Fibroblast of villous mesenchyme (primary cell): ENCODE measurements at regions not wholly inside any gene's neighbourhood (a gene's known extent, or its start where the extent isn't known, plus 50 kb on each side); places are given as distances from the start of the nearest gene placed in this dataset.
A peak's percentile ranks its signal among the peaks of the same experiment; 100 is the strongest.
"Not testable (repeated sequence)": the region's sequence is repeated elsewhere in the genome, so short reads cannot be mapped to it uniquely, and the experiment has no call there.

Experiments
- DNase-seq: peaks from one replicate; pipeline ENCODE4 v3.0.0-alpha.2; 2010; ENCODE audit warnings: low read depth
- H3K4me3 ChIP-seq: 2 replicates; pipeline ENCODE4 v1.5.1; 2011; ENCODE audit warnings: low read depth, mild to moderate bottlenecking, low read length
- CTCF ChIP-seq: IDR thresholded peaks from 2 replicates; pipeline ENCODE4 v1.5.1; 2012; ENCODE audit warnings: low read depth, mild to moderate bottlenecking, low read length; ENCODE audit not compliant: insufficient read depth

GRCh38 chrX:115387327-115387726 is 97.8 kb downstream of the LUZP4 start:
- no peak overlapping the region for H3K4me3 ChIP-seq
- DNase-seq = no peak
- no peak for TF ChIP-seq CTCF

- peak; percentile 68 for DNase-seq
- H3K4me3 ChIP-seq = no peak overlapping the region
- no peak for TF ChIP-seq CTCF
Observed at GRCh38 chrX:115388879-115389278, 99.4 kb downstream of the LUZP4 start.

- H3K4me3 ChIP-seq = no peak overlapping the region
- DNase-seq = no peak
- TF ChIP-seq CTCF = no peak
Observed at GRCh38 chrX:115390078-115390477, 100.6 kb downstream of the LUZP4 start.

GRCh38 chrX:115392031-115392430 is 102.5 kb downstream of the LUZP4 start:
- H3K4me3 ChIP-seq = no peak overlapping the region
- DNase-seq = no peak
- TF ChIP-seq CTCF = no peak

GRCh38 chrX:115392871-115393270 is 103.4 kb downstream of the LUZP4 start:
- DNase-seq = no peak
- no peak for TF ChIP-seq CTCF

GRCh38 chrX:115393271-115393670 is 103.8 kb downstream of the LUZP4 start:
- no peak for TF ChIP-seq CTCF
- H3K4me3 ChIP-seq = no peak overlapping the region
- DNase-seq = peak; percentile 62

More at GRCh38 chrX:115392871-115393270, 103.4 kb downstream of the LUZP4 start:
- H3K4me3 ChIP-seq = no peak overlapping the region

- not testable (repeated sequence) for DNase-seq, H3K4me3 ChIP-seq
Observed at GRCh38 chrX:115394806-115395205, 105.3 kb downstream of the LUZP4 start.
